ENCODE measurements at regions not wholly inside any gene's neighbourhood (a gene's known extent, or its start where the extent isn't known, plus 50 kb on each side); places are given as distances from the start of the nearest gene placed in this dataset.

- DNase-seq = no peak
- intact Hi-C loops (cut with DNase I) = no loop called here
- ATAC-seq (ENCODE audit: poor library complexity) = no peak
These were observed 170.8 kb upstream of the ASIC2 start for GRCh38 chr17:33463887-33464286.

- intact Hi-C loops (cut with DNase I) = no loop called here
- ATAC-seq (ENCODE audit: poor library complexity) (no peak), DNase-seq (no peak)
These were observed 171.7 kb upstream of the ASIC2 start for GRCh38 chr17:33464669-33465280.

- ATAC-seq (ENCODE audit: poor library complexity) (no peak), DNase-seq (no peak)
- intact Hi-C loops (cut with DNase I) = no loop called here
These were observed 176.3 kb upstream of the ASIC2 start for GRCh38 chr17:33469421-33469820.

GRCh38 chr17:33469911-33470310, 176.8 kb upstream of the ASIC2 start:
- no peak for ATAC-seq (ENCODE audit: poor library complexity)

GRCh38 chr17:33473061-33473460, 180.0 kb upstream of the ASIC2 start:
- ATAC-seq (ENCODE audit: poor library complexity) = no peak
- DNase-seq = no peak
- intact Hi-C loops (cut with DNase I) = no loop called here

More at GRCh38 chr17:33469911-33470310, 176.8 kb upstream of the ASIC2 start:
- intact Hi-C loops (cut with DNase I) = no loop called here
- no peak for DNase-seq

GRCh38 chr17:33474789-33475188, 181.7 kb upstream of the ASIC2 start:
- intact Hi-C loops (cut with DNase I) = no loop called here
- ATAC-seq (ENCODE audit: poor library complexity) (no peak), DNase-seq (no peak)

- DNase-seq = no peak
- intact Hi-C loops (cut with DNase I) = no loop called here
- no peak for ATAC-seq (ENCODE audit: poor library complexity)
These were observed 182.5 kb upstream of the ASIC2 start for GRCh38 chr17:33475594-33475993.

GRCh38 chr17:33481652-33482051, 188.6 kb upstream of the ASIC2 start:
- ATAC-seq (ENCODE audit: poor library complexity) (no peak), DNase-seq (no peak)
- intact Hi-C loops (cut with DNase I) = no loop called here

GRCh38 chr17:33482636-33483035, 189.5 kb upstream of the ASIC2 start:
- DNase-seq (no peak), ATAC-seq (ENCODE audit: poor library complexity) (no peak)
- intact Hi-C loops (cut with DNase I) = no loop called here

- ATAC-seq (ENCODE audit: poor library complexity) = no peak
- no peak for DNase-seq
- intact Hi-C loops (cut with DNase I) = no loop called here
These were observed 191.5 kb upstream of the ASIC2 start for GRCh38 chr17:33484559-33484958.

GRCh38 chr17:33486135-33486885, 193.2 kb upstream of the ASIC2 start:
- intact Hi-C loops (cut with DNase I) = no loop called here
- DNase-seq = no peak
- ATAC-seq (ENCODE audit: poor library complexity) = no peak

GRCh38 chr17:33487187-33487879, 194.2 kb upstream of the ASIC2 start:
- DNase-seq (no peak), ATAC-seq (ENCODE audit: poor library complexity) (no peak)
- intact Hi-C loops (cut with DNase I) = no loop called here

GRCh38 chr17:33491871-33492481, 198.9 kb upstream of the ASIC2 start:
- no peak for ATAC-seq (ENCODE audit: poor library complexity)
- no peak for DNase-seq
- intact Hi-C loops (cut with DNase I) = no loop called here

GRCh38 chr17:33492731-33493265, 199.7 kb upstream of the ASIC2 start:
- ATAC-seq (ENCODE audit: poor library complexity) (no peak), DNase-seq (no peak)
- intact Hi-C loops (cut with DNase I) = no loop called here

GRCh38 chr17:33493566-33493965, 200.5 kb upstream of the ASIC2 start:
- intact Hi-C loops (cut with DNase I) = no loop called here
- no peak for ATAC-seq (ENCODE audit: poor library complexity)
- no peak for DNase-seq

GRCh38 chr17:33494151-33494550, 201.1 kb upstream of the ASIC2 start:
- no peak for ATAC-seq (ENCODE audit: poor library complexity)
- DNase-seq = no peak
- intact Hi-C loops (cut with DNase I) = no loop called here

GRCh38 chr17:33497623-33498022, 204.5 kb upstream of the ASIC2 start:
- DNase-seq = no peak
- intact Hi-C loops (cut with DNase I) = no loop called here
- no peak for ATAC-seq (ENCODE audit: poor library complexity)

GRCh38 chr17:33498069-33498468, 205.0 kb upstream of the ASIC2 start:
- DNase-seq (no peak), ATAC-seq (ENCODE audit: poor library complexity) (no peak)
- intact Hi-C loops (cut with DNase I) = no loop called here

GRCh38 chr17:33499040-33499439, 205.9 kb upstream of the ASIC2 start:
- no peak for ATAC-seq (ENCODE audit: poor library complexity)
- intact Hi-C loops (cut with DNase I) = no loop called here

More at GRCh38 chr17:33499040-33499439, 205.9 kb upstream of the ASIC2 start:
- no peak for DNase-seq

All from Right ventricle myocardium superior (tissue), 1 donor.